ENCODE measurements at regions not wholly inside any gene's neighbourhood (a gene's known extent, or its start where the extent isn't known, plus 50 kb on each side); places are given as distances from the start of the nearest gene placed in this dataset.

GRCh38 chr14:98278800-98279199 is 993.2 kb downstream of the BCL11B start:
- no peak overlapping the region for H3K27ac ChIP-seq (ENCODE audit: low read depth, low read length)
- WGBS, 2 experiments (ENCODE audit: insufficient coverage in 1 of 2, insufficient read length in 1 of 2), result 91 to 100% methylated on average over 2 to 3 of the region's 3 CpGs
- H3K36me3 Mint-ChIP-seq (ENCODE audit: low read depth), result no peaks in the 10 kb centered on the region
- no peak overlapping the region for H3K27ac Mint-ChIP-seq
- H3K9me3 Mint-ChIP-seq, result no peaks in the 10 kb centered on the region
- DNase-seq, result no peak
- H3K4me3 ChIP-seq (ENCODE audit: low read length), result no peak overlapping the region
- H3K4me1 Mint-ChIP-seq, result peaks cover 14% of the 10 kb centered on the region
- H3K9me3 ChIP-seq (ENCODE audit: control insufficient read depth, low read length), result no peaks in the 10 kb centered on the region
- no peaks in the 10 kb centered on the region for H3K27me3 ChIP-seq (ENCODE audit: control insufficient read depth, insufficient read depth, low read length, poor library complexity, severe bottlenecking)
- no peaks in the 10 kb centered on the region for H3K27me3 Mint-ChIP-seq (ENCODE audit: insufficient read depth)
- H3K36me3 ChIP-seq (ENCODE audit: control insufficient read depth, insufficient read depth, low read length), result no peaks in the 10 kb centered on the region
- H3K4me3 Mint-ChIP-seq, result no peak overlapping the region
- H3K4me1 ChIP-seq (ENCODE audit: control insufficient read depth, insufficient read depth, low read length), result no peaks in the 10 kb centered on the region
- TF ChIP-seq CTCF (conservative IDR thresholded peaks at IDR 0.05), result no peak
- H3K9ac ChIP-seq (ENCODE audit: extremely low read depth, low read length, poor library complexity, severe bottlenecking), result no peak overlapping the region

GRCh38 chr14:98280436-98280835 is 991.6 kb downstream of the BCL11B start:
- peaks cover 2% of the 10 kb centered on the region for H3K4me1 Mint-ChIP-seq
- H3K4me3 Mint-ChIP-seq, result no peak overlapping the region
- Histone ChIP-seq H3K36me3 (ENCODE audit: control insufficient read depth, insufficient read depth, low read length) (no peaks in the 10 kb centered on the region), H3K27me3 (ENCODE audit: control insufficient read depth, insufficient read depth, low read length, poor library complexity, severe bottlenecking) (no peaks in the 10 kb centered on the region), H3K9me3 (ENCODE audit: control insufficient read depth, low read length) (no peaks in the 10 kb centered on the region), H3K9ac (ENCODE audit: extremely low read depth, low read length, poor library complexity, severe bottlenecking) (no peak overlapping the region), H3K27ac (ENCODE audit: low read depth, low read length) (no peak overlapping the region), H3K4me1 (ENCODE audit: control insufficient read depth, insufficient read depth, low read length) (no peaks in the 10 kb centered on the region), H3K4me3 (ENCODE audit: low read length) (no peak overlapping the region)
- WGBS, 2 experiments (ENCODE audit: insufficient coverage in 1 of 2, insufficient read length in 1 of 2), result 87 to 100% methylated on average over 1 to 5 of the region's 5 CpGs
- no peak for DNase-seq
- H3K27me3 Mint-ChIP-seq (ENCODE audit: insufficient read depth), result no peaks in the 10 kb centered on the region
- H3K9me3 Mint-ChIP-seq, result no peaks in the 10 kb centered on the region
- TF ChIP-seq CTCF (conservative IDR thresholded peaks at IDR 0.05), result no peak
- no peak overlapping the region for H3K27ac Mint-ChIP-seq
- H3K36me3 Mint-ChIP-seq (ENCODE audit: low read depth), result no peaks in the 10 kb centered on the region

GRCh38 chr14:98288825-98289224 is 983.2 kb downstream of the BCL11B start:
- peaks cover 3% of the 10 kb centered on the region for H3K4me1 ChIP-seq (ENCODE audit: control insufficient read depth, insufficient read depth, low read length)
- no peak overlapping the region for H3K4me3 ChIP-seq (ENCODE audit: low read length)
- no peaks in the 10 kb centered on the region for H3K27me3 Mint-ChIP-seq (ENCODE audit: insufficient read depth)
- H3K27ac ChIP-seq (ENCODE audit: low read depth, low read length), result no peak overlapping the region
- no peak for DNase-seq
- H3K36me3 Mint-ChIP-seq (ENCODE audit: low read depth), result no peaks in the 10 kb centered on the region
- peaks cover 5% of the 10 kb centered on the region for H3K9me3 Mint-ChIP-seq
- no peaks in the 10 kb centered on the region for H3K9me3 ChIP-seq (ENCODE audit: control insufficient read depth, low read length)
- WGBS, 2 experiments (ENCODE audit: insufficient coverage in 1 of 2, insufficient read length in 1 of 2), result 94% methylated on average over 6 of the region's 6 CpGs; no CpG with 5 or more reads in 1 of the 2 experiments
- H3K4me1 Mint-ChIP-seq, result peaks cover 4% of the 10 kb centered on the region
- H3K36me3 ChIP-seq (ENCODE audit: control insufficient read depth, insufficient read depth, low read length), result no peaks in the 10 kb centered on the region
- no peak overlapping the region for H3K4me3 Mint-ChIP-seq
- TF ChIP-seq CTCF (conservative IDR thresholded peaks at IDR 0.05), result no peak
- no peak overlapping the region for H3K27ac Mint-ChIP-seq
- no peak overlapping the region for H3K9ac ChIP-seq (ENCODE audit: extremely low read depth, low read length, poor library complexity, severe bottlenecking)
- H3K27me3 ChIP-seq (ENCODE audit: control insufficient read depth, insufficient read depth, low read length, poor library complexity, severe bottlenecking), result no peaks in the 10 kb centered on the region

All from endodermal cell (in vitro differentiated cells).